ENCODE measurements at regions not wholly inside any gene's neighbourhood (a gene's known extent, or its start where the extent isn't known, plus 50 kb on each side); places are given as distances from the start of the nearest gene placed in this dataset.
A peak's percentile ranks its signal among the peaks of the same experiment; 100 is the strongest.

DNA sequence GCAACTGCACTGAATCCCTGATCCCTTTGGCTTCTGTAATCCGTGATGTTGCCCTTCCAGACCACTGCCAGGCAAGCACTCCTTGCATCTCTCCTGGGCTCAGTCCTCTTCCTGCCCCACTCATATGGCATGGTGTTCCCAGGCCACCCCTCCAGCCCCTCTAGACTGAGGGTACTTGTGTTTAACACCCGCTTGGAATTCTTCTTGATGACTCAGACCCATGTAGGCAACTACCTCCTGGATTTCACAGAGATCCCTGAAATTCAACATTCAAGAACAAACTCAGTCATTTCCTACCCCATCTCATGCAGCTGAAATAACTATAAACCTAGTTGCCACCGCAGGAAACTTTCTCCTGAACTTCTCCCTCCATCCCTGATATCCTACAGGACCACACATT is 541.9 kb upstream of the CDH11 start:
- DNase-seq, result no peak

DNA sequence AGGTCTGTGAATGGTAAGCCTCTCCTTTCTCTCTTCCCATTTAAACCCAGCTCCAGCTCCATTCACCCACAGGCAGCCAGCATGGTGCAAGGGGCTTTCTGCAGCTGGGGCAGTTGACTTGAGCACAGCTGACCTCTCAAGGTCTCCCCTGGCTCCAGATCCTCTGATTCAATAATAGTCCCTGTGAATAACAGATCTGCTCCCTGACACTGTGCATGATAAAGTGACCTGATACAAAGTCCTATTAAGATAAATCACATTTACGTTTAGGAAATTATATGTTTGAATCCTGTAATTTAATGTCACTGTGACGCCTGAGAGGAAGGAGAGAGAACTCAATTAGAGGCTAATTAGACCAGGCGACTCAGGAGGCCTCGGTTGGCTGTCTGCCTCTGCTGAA is 540.4 kb upstream of the CDH11 start:
- DNase-seq, result no peak

DNA sequence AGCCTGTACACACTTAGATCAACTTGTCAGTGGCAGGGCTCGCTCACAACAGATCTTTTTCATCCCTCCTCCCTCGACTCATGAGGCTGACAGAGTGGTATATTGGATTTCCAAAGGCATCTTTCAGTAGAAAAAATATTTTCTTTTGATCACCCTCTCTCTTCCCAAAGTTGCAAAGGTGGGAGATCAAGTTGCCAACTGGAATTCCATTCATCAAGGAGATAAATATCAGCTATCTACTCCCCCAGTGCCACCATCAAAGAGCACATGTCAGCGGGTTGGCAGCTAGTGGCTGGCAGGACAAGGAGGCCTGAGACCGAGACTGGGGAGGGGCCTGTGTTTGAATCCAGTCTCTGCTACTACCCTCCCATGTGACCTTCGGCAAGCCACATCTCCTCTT is 539.7 kb upstream of the CDH11 start:
- no peak for DNase-seq

DNA sequence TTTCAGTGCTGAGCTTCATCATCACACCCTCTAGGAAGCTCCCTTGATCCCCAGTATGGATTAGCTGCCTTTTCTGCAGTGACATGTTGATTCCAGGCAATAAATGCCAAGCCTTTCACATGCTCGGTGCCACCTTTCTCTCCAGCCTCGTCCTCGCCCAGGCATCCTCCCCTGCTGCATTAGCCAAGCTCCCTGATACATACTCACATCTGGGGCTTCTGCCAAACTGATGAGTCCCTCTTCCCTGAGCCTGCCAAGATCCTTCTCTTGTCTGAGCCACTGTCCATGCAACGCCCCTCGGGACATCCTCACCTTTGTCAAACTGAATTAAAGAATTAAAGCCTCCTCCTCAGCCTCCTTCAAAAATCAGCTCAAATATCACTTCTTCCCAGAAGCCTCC is 538.5 kb upstream of the CDH11 start:
- DNase-seq, result no peak

DNA sequence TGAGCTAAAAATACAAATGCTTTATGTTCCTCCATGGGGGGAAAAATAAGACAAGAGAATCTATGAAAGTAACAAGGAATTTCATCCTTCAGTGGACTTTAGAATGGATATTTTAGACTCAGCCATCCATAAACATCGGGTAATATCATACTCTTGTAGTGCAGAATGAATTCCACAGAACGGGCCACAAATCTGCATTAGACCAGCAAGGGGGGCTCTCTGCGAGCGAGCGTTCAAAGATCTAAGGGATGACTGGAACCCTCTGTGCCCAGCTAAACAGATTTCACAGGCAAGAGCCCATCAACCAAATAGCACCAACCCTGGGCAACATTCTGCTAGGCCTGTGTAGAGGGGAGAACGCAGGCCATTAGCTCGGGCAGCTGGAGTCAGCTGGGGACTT is 537.9 kb upstream of the CDH11 start:
- DNase-seq, result no peak

DNA sequence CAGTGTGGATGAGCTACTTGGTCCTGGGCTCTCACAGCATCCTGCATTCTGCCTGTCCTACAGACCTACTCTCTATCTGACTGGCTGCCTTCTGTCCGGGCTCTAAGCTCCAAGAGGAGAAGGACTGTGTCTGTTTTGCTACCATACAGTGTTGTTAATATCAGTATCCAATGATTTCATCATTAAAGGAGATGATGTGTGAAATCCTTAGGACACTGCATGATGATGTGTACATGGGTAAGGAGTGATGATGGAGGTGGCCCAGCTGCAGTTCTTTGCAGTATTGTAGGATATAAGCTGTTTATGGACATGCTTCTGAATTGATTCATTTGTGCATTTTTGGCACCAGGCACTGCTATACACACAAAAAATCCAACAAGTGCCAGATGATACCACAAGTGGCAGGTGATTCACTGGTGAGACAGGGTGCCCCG is 536.9 kb upstream of the CDH11 start:
- DNase-seq, result no peak

DNA sequence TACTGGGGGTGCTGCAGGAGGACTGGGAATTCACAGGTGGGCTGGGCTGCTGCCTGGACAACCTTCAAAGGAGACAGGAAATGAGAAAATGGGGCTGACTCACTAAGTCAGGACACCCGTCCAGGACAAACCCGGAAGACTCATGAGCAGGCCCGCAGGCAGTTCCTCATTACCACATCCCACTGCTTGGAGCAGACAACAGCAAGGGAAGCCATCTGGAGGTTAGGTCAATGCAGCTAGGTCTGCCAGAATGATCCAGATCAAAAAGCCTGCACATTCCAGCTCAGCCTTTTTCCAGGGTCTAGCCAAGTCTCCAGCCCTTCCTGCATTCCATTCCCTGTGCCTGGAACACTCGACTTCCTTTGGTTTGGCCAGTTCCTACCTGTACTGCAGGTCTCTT is 536.5 kb upstream of the CDH11 start:
- DNase-seq, result peak in 1 of 14 donors; percentile 4

DNA sequence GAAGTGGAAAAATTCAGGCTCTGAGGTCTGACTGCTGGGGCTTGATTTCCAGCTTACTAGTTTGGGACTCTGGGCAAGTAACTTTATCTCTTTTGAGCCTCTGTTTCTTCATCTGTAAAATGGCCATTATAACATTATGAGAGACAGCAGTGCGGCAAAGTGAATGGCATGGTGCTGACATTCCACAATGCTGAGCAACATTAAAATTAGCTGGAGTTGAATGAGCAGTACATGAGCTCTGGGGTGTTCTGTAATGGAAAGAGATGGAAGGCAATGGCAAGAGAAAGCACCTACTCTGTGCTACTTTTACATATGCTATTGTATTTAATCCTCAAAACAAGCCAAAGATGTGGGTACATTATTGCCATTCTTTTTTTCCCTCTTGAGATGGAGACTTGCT is 535.7 kb upstream of the CDH11 start:
- DNase-seq, result no peak

DNA sequence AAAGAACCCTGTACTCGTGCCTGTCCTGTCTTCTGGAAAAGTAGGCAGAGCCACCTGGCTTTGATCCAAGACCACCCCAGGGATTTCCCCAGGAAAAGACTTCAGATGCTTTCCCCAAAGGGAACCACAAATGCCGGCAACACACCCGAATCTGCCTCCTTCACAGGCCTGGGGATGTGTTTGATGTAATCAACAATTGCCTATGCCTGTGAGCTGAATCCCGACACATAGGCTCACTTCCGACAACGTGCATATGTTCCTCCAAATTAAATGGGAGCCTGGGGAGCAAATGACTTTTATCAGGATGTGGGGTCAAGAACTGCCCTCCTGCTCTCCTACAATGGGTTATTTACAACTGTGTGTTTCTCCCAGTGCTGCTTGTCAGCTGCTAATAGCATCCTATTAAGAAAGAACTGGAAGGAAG is 535.2 kb upstream of the CDH11 start:
- DNase-seq, result no peak

DNA sequence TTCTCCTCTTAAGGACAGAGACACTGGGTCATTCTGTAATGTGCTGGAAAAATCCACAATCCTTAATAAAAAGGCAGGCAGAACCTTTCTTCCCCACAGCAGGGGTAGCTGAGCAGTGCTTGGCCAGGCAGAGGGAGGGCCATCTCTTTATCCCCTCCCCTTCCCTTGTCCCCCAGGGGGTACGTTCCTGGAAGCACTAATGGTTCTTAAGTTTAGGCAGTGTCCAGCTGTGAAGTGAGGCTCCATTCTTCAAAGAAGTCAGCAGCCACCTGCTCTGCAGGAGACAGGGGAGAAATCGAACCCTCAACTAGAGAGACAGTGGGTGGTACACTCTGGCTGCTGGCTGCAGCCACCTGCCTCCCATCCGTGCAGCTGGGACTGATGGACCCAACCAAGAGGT is 533.9 kb upstream of the CDH11 start:
- no peak for DNase-seq

DNA sequence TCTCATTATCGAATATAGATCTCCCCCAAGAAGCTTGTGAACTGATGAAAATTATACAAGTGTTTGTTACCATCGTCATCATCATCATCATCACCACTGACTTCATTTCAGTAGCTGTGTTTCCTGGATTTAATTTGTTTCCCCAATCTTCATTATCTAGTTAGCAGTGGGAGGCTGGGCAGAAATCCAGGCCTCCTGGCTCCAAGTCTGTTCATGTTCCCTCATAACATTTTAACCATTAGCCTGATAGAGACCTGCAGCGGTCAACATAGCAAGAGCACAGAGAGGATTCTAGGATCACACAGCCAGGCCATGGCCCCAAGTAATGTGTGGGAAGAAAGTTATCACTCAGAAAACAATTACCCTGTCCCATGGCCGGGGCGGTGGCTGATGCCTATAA is 526.2 kb upstream of the CDH11 start:
- no peak for DNase-seq

DNA sequence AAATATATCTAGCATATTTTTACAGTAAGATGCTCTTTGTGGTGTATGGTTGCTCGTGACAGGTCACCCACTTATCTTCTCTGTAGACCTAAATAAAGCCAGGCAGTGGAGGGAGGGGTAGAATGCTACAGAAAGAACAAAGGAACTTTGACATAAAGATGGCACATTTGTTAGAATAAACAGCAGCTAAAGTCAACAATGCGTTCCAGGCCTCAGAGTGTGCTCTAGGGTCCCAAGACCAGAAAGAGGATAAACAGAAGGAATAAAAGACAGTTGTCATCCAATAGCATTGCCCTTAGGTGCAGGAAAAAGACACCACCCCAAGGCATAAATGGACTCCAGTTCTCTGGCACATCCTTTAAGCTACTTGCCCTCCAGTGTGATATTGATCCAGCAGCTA is 523.0 kb upstream of the CDH11 start:
- no peak for DNase-seq

DNA sequence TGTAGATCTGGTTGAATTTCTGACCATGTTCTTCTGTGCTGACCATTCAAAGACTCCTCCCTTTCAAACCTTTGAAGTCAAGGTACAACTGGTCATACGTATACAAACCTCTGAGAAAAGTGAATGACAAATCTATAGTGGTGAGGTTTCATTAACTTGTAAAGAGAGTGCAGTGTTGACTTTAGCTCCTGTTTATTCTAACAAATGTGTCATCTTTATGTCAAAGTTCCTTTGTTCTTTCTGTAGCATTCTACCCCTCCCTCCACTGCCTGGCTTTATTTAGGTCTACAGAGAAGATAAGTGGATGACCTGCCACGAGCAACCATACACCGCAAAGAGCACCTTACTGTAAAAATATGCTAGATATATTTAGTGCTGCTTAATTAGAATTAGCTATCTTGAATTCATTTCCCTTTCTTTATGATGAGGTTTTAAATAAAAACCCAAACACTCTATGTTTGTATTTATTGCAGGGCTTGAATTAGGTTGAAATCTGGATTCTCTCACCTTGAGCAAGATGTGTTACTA is 520.0 kb upstream of the CDH11 start:
- DNase-seq, result no peak

DNA sequence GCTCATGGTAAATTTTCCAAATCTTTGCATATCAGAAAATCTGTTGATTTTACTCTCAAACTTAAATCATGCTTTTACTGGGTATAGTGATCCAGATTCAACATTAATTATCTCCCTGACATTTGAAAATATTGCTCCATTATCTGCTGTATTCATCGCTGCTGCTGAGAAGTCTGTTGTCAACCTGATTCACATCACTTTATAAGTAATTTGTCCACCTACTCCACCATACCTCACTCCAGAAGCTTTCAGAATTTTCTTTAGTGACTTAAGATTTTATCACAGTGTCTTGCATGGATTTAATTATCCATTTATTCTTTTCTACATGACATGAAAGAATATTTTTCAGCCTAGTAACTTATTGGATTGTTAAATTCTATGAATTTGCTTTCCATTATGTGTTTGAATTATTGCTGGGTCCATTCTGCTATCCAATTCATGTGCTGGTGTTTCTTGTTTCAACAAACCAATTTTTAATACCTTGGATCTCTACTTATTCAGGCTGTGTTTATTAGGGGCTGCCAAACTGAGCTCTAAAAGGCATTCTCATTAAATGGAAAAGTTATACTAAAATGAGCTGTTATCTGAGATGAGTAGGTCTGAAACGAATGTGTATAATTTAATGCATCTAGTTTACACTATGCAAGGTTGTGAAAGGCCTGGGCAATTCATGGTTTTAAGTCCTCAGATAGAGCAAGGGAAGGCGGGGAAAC is 519.3 kb upstream of the CDH11 start:
- no peak for DNase-seq

DNA sequence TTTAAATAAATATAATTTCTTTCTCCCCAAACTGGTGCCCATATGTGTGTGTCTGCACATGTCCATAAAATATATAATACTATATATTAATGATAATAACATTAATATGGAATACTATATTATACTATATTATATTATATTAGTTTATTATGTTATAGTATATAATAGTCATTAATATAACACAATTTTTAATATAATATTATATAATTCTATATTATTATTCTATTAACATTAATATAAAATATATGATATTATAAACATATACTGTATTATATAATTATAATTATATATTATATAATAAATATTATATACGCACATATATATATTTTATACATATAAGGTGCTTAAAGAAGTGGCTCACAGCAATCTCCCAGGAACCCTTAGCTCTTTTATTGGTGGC is 513.0 kb upstream of the CDH11 start:
- no peak for DNase-seq

DNA sequence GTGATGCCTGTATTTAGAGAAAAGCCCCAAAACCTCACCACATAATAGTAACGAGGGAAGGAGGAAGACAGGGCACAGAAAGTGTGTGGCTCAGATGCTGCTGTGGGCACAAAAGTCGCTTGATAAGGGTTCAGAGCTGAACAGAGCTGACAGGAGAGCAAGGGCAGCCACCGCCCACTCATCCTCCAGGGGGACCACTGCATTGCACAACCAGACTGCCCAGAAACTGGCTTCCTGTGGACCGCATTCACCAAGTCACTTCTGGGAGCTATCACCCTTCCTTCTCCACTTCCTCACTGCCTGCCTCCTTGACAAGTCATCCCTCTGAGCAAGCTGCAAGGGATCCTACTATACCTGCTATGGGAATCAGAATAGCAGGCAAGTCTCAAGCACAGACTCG is 512.4 kb upstream of the CDH11 start:
- no peak for DNase-seq

DNA sequence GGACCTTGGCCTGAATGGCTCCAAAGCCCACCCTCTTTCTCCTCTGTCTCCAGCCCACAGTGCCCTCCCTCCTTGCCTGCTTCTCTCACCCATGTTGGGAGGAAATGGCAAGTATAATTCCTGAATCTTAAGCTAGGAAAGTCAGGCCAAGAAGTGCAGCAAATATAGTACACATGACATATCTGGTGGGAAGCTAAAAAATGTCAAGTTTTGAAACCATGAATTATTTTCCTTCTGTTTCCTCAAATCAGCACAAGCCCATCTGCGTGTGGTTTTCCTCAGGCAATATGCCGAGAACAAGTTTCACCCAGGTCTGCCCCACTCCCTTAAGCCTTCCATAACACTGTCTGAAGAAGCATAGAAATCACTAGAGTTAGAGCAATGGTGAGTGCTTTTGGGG is 502.8 kb upstream of the CDH11 start:
- DNase-seq, result no peak

DNA sequence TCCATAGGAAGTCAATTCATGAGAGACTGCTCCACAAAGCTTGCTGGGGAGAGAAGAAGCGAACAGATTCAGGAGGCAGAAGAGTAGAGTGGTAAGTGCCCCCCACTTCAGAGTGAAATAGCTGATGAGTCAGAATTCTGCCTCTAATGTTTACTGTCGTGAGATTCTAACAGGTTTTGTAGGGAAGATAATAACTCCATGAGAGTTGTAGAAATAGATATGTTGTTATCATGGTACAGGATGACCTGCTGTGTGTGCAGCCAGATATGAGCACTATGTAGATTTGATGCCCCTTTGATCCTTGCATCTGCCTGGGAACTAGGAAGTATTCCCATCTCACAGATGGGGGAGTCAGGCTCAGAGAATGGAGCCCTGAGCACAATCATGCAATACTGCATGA is 502.4 kb upstream of the CDH11 start:
- DNase-seq, result no peak

DNA sequence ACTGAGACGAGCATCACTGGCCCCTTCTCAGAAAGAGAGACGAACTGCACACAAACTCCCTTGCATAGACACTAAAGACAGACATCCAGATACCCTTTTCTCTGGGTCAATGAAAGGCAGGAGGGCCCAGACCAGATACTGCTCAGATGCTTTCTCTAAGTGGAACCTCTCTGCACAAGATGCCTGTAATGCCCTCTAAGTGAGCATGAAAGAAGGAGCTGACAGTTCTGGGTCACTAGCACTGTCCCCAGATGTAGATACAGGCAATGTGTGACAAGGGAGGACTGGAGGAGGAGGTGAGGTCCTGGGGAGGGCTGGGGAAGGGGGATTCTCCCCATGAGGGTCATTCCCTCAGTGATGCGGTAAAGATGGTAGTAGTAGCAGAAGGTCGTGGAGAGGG is 501.0 kb upstream of the CDH11 start:
- no peak for DNase-seq

DNA sequence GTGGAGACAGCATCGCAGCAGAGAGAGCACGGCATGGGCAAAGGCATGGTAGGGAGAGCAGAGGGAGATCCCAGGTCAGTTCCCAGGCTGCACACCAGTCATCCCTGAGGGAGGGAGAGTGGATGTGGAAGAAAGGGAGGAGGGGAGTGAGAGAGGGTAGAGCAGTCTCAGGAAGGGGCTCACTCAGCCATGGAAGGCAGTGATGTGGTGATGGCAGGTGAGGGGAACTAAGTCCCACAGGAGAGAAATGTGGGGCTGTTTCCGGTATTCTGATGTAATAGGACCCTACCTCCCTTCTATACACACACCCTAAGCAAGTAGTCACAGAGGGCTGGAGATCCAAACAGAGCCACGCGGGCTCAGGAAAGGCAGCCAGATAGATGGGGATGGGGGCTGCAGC is 500.3 kb upstream of the CDH11 start:
- no peak for DNase-seq

DNA sequence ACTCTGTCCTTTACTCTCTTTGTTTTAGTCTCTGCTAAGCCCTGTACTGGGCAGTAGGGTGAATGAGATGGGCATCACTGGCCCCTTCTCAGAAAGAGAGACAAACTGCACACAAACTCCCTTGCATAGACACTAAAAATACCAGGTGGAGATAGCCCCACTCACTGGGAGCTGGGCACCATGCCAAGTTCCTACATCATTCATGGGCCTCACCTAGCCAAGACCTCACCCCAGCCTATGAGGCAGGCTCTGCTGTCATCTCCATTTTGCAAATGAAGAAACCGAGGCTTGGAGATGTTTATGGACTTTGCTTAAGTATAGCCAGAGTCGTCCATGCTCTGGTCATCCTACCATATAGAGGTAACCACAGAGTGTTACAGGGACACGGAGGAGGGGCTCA is 499.8 kb upstream of the CDH11 start:
- DNase-seq, result no peak

DNA sequence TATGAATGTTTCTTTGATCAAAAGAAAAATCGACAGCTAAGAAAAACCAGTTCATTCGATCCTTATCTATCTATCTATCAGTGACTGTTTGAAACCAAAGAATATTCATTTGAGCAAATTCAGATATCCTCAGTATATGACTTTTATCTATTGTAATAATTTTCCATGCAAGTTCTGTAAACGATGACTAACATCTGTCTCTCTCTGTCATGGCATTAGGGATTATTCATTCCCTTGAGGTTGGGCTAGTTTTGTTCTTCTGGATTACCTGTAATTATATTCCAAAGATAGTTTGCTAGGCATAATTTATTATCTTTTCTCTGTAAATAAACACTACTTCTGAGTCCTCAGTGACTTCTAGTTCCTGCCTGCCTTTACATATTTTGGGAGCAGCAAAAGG is 497.7 kb upstream of the CDH11 start:
- DNase-seq, result no peak

DNA sequence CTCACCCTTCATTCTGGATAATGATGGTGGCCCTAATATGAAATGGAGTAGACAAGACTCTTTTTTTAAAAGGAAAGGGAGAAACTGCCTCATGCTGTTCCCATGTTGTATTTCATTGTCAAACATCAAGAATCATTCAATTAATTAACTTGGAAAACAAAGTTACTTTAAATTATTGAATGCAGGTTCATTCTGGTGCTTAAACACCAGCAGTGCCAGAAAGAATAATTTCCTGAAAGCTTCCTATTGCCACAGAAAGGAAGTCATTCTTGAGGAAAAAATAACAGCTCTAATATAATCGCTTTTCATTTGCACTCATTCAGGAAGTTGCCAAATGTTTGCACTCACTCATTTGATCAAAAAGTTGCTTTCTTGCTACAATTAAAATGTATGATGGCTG is 497.1 kb upstream of the CDH11 start:
- no peak for DNase-seq

DNA sequence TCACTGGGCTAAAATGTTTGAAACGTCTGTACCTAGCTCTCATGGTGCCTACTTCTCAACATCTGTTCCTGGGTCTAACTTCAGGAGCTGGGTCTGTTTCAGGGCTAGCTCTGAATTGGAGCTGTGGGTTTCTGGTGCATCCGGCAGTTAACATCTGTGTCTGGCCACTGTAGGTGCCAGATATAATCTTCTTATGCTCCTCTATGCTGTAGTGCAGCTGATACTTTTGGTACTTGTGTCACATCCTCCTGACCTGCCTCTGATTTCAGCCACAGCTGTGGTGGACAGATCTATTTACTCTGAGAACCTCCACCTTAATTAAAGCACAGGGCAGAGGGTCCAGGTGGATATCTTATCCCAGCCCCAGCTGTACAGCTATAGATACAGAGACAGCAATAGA is 496.5 kb upstream of the CDH11 start:
- DNase-seq, result no peak

DNA sequence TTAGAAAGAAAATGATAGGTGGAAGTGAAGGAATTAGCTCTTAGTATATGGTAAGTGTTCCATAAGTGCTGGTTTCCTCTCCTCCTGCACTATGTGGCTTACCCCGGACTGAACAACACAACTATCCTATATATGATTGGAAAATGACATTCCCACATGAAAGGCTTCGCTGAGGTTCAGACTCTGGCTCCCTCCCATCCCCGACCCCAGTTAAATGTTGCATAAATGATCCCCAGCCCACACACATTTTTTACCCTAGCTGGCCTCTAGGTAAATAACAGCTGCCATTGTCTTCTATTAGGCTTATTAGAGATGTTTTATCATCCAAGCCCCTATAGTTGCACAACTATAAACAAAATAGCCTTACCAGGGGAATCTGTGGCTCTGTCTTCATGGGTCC is 495.6 kb upstream of the CDH11 start:
- DNase-seq, result no peak

All from C1 segment of cervical spinal cord (tissue), 14 donors.